ENCODE measurements at regions not wholly inside any gene's neighbourhood (a gene's known extent, or its start where the extent isn't known, plus 50 kb on each side); places are given as distances from the start of the nearest gene placed in this dataset.

DNA sequence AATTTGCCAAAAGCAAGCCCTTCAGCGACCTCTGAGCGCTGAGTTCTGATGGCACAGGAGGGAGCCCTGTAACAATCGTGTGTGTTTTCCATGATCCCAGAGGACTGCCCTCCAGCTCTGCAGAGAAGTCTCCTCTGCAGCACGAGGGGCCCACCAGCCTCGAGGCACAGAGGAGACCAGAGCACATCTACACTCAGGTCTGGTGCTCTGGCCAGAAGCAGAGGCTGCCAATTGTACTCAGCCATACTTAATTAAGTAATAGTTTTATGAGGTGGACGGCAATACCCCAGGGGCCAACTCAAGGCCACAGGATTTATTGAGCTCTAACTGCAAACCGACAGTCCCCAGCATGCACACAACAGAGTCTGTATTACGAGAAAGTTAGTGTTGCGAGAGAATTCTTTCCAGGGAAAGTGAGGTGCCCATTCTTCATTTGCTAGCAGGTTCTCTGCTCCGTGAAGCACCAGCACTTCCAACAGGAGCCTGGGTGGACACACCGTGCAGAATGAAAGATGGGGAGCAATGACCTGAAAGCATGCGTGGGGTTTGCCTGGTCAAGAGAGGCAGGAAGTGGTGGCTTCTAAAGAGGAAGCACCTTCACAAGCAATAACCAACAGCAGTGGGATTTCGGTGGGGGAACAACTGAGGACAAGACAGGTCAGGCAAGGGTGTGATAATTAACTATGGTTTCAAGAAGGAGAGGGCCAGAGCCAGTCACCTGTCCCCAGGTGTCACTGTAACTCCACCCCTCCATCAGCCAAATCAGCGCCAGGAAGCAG lies 92.8 kb upstream of the FOXC1 start:
- Mint-ChIP-seq H3K36me3 (no peaks in the 10 kb centered on the region), H3K27me3 (peaks cover 6% of the 10 kb centered on the region), H3K4me3 (no peak overlapping the region), H3K4me1 (peaks cover 3% of the 10 kb centered on the region), H3K27ac (no peak overlapping the region), H3K9me3 (no peaks in the 10 kb centered on the region)

DNA sequence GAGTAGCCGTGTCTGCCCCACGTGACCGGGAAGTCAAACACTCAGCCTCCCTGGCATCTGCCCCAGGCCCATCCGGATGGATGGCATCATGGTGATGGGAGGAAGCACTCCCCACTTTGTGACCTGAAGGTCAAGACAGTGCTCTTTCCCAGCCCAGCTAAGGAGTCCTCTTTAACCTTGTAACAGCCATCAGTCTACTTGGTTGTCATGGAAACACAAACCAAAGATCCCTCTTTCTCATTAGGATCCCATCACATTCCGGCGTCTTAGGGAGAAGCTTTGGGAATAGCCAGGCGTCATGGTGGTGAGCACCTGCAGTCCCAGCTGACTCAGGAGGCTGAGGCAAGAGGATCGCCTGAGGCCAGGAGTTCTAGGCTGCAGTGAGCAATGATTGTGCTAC lies 90.9 kb upstream of the FOXC1 start:
- peaks cover 7% of the 10 kb centered on the region for H3K4me1 Mint-ChIP-seq
- no peaks in the 10 kb centered on the region for H3K36me3 Mint-ChIP-seq
- H3K27me3 Mint-ChIP-seq = peaks cover 6% of the 10 kb centered on the region
- no peak overlapping the region for H3K4me3 Mint-ChIP-seq
- no peaks in the 10 kb centered on the region for H3K9me3 Mint-ChIP-seq
- no peak overlapping the region for H3K27ac Mint-ChIP-seq

DNA sequence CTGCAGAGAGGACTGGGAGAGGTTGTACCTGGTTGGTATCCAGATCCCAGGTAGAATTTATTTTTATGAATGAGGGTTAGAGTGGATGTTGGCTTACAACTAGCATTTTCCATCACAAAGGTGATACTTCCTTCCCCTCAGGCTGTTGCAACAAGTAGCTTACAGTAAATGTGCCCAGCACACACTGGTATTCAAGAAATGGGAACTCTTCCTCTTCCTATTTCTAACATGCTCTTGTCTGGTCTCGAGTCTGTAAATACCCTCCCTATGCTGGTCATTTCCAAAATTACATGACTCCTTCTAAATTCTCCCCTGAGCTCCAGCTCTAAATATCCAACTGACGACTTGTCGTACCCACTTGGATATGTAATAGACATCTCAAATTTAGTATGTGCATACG lies 90.1 kb upstream of the FOXC1 start:
- Mint-ChIP-seq H3K36me3 (no peaks in the 10 kb centered on the region), H3K27me3 (peaks cover 5% of the 10 kb centered on the region), H3K27ac (no peak overlapping the region), H3K9me3 (no peaks in the 10 kb centered on the region), H3K4me1 (peaks cover 12% of the 10 kb centered on the region), H3K4me3 (no peak overlapping the region)

DNA sequence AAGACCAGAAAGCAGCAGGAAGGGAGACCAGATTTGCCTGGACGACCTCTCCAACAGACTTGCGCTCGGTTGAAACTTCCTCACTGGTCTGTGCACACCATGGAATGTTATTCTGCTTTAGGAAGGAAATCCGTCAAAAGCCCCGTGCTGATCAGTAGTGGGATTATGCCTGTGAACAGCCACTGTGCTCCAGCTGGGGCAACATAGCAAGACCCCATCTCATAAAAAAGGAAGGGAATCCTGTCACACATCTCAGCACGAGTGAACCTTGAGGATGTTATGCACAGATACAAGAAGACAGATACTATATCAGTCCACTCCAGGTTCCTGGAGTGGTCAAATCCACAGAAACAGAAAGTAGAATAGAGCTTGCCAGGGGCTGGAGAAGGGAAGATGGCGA lies 86.9 kb upstream of the FOXC1 start:
- H3K4me3 Mint-ChIP-seq = no peak overlapping the region
- no peaks in the 10 kb centered on the region for H3K9me3 Mint-ChIP-seq
- no peaks in the 10 kb centered on the region for H3K36me3 Mint-ChIP-seq
- no peaks in the 10 kb centered on the region for H3K27me3 Mint-ChIP-seq
- H3K27ac Mint-ChIP-seq = peak overlapping the region; percentile 5
- H3K4me1 Mint-ChIP-seq = peaks cover 37% of the 10 kb centered on the region

DNA sequence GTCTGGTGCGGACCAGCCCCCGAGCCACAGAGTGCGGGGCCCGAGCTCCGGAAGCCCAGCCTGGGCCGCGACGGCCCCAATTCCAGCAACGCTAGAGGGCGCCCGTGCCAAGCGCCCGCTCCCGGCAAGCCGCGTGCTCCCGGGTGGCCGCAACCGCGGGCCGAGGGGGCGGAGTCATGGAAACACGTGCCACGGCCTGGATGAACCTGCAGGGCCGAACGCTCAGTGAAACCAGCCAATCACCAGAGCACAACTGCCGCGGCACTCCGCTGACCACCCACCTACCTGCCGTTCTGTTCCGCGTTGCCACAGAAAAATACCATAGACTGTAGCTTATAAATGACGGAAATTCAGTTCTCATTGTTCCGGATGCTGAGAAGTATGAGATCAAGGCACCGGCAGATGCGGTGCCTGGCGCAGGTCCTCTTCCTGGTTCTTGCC lies 85.7 kb upstream of the FOXC1 start:
- Mint-ChIP-seq H3K9me3 (no peaks in the 10 kb centered on the region), H3K27ac (peak overlapping the region; percentile 77), H3K4me1 (peaks cover 49% of the 10 kb centered on the region), H3K36me3 (no peaks in the 10 kb centered on the region), H3K4me3 (peak overlapping the region; percentile 51), H3K27me3 (no peaks in the 10 kb centered on the region)

DNA sequence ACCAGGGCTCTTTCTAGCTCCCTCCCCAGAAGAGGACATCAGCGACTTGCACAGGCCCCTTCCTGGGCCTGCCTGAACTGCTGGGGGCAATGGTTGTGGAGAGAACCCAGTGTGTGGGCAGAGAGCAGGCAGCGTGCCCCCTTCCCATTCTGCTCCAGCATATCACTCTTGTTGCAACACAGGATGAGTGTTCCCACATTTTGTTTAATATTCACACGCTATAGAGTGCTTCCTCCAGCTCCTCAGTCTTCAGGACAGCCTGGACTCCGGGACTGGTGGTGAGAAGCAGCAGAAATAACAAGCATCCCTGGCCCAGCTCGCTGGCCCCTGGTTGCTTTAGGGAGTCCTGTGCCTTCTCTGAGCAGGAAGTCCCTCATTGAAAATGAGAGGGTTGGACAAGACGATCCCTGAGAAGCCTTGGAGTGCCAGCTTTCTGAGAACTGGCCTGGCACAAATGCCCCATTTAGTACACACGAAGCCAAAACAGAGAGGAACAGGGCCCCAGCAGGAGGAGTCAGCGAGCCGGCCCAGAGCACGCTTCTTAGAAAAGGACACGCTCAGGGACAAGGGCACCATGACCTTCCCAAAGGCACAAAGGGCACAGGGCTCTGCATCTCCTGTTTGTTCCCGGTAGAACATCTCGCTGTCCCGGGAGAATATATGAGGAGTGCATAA lies 84.2 kb upstream of the FOXC1 start:
- Mint-ChIP-seq H3K27me3 (no peaks in the 10 kb centered on the region), H3K9me3 (no peaks in the 10 kb centered on the region), H3K27ac (no peak overlapping the region), H3K4me3 (no peak overlapping the region), H3K4me1 (peaks cover 63% of the 10 kb centered on the region), H3K36me3 (no peaks in the 10 kb centered on the region)

DNA sequence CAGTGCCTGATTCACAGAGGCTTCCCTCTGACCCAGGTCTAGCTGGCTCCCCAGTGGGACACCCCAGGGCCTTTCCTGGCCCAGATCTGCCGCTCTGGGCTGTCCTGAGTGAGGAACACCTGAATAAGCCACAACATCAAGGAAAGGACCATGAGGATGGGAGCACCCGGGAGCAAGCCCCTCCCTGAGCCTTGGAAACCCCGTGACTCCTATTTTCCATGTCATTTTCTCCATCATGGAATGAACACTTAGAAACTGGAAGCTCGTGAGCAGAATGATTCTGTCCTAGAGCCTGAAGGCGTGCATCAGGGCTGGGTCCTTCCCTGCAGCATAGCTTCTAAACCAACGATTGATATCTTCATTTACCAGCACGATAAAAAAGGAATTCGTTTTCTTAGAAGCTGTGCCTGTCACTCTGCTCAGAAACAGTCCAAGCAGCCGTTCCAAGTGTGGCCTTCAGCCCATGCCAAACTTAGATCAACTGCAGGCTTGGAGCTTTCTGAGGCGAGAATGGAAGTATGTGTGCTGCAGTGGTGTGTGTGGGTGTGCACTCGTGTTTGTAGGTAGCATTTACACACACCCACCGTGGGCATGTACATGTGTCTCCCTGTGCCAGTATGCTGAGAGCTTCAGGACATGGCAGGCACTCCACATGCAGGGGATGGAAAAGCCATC lies 83.2 kb upstream of the FOXC1 start:
- no peaks in the 10 kb centered on the region for H3K27me3 Mint-ChIP-seq
- no peaks in the 10 kb centered on the region for H3K9me3 Mint-ChIP-seq
- peaks cover 70% of the 10 kb centered on the region for H3K4me1 Mint-ChIP-seq
- H3K36me3 Mint-ChIP-seq = no peaks in the 10 kb centered on the region
- H3K27ac Mint-ChIP-seq = no peak overlapping the region
- peak overlapping the region; percentile 36 for H3K4me3 Mint-ChIP-seq

DNA sequence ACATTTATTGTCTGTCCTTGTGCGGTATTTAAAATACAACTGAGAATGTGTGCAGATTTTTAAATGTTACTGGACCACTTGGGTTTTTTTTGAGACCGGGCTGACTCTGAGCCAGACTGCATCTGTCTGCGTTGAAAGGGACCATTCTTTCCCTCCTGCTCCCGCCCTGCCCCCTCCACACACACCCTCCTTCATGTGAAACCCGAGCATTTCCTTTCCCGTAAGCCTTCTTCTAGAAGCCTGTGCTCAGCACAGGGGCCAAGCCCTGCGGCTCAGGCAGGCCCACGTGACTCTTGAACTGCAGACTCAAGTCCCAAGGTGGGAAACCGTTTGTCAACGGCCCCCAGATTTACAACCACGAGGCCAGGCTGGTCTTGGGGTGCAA lies 82.7 kb upstream of the FOXC1 start:
- Mint-ChIP-seq H3K27ac (peak overlapping the region; percentile 51), H3K4me3 (no peak overlapping the region), H3K4me1 (peaks cover 73% of the 10 kb centered on the region), H3K27me3 (no peaks in the 10 kb centered on the region), H3K9me3 (no peaks in the 10 kb centered on the region), H3K36me3 (no peaks in the 10 kb centered on the region)

DNA sequence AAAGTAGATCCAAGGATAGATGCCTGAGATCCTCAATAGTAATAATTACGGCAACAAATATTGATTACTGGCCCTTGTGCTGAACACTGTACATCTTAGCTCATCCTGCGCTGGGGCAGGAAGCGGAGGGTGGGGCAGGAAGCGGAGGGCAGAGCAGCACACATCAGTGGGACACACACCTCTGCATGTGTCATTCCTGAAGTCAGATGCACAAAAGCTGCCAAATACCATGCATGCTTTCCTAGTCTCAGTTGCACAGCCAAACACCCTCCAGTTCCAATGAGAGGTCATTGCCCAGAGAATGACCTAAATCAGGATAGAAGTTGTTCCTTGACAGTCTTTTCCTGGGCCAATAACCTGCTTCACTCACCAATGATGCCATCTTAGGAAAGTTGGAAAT lies 74.4 kb upstream of the FOXC1 start:
- no peaks in the 10 kb centered on the region for H3K27me3 Mint-ChIP-seq
- H3K36me3 Mint-ChIP-seq = no peaks in the 10 kb centered on the region
- peaks cover 24% of the 10 kb centered on the region for H3K4me1 Mint-ChIP-seq
- H3K9me3 Mint-ChIP-seq = no peaks in the 10 kb centered on the region
- H3K27ac Mint-ChIP-seq = peak overlapping the region; percentile 43
- H3K4me3 Mint-ChIP-seq = peak overlapping the region; percentile 55

DNA sequence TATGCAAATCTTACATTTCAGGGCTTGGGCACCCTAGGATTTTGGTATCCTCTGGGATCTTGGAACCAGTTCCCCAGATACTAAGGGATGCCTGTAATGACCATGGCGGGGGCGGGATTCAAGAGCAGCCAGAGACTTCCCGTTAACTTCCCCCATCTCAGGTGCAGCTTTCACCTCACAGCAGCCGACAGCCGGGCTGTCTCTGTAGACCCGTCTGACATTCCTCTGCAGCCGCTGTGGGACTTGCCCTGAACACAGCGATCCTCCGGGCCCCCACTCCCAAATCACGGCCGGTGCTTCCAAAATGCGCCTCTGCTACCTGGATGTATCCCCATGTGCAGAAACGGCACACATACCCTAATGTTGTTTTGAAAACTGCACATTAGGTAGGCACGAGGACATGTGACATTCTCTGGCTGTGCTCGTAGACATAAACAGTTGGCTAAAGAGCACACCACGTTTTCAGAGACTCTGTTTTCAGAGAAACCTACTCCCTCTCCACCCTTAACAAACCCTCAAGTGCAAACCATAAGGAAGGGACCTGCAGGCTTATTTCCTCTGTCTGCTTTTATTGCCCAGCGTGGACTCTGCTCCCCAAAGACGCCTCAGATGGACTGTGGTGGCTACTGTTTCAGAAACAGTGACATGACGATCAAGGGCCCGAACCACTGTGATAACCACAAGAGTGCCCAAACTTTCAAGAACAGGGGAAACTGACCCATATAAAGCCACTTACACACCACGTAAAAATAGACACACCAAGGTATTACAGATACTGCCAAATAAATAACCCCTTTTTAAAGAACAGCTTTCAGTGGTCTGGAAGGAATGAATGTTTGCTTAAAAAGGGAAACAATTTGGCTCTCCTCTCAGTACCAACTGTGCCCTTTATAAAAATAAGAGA lies 72.9 kb upstream of the FOXC1 start:
- Mint-ChIP-seq H3K4me1 (peaks cover 12% of the 10 kb centered on the region), H3K4me3 (no peak overlapping the region), H3K36me3 (no peaks in the 10 kb centered on the region), H3K27ac (peak overlapping the region; percentile 52), H3K9me3 (no peaks in the 10 kb centered on the region), H3K27me3 (no peaks in the 10 kb centered on the region)

DNA sequence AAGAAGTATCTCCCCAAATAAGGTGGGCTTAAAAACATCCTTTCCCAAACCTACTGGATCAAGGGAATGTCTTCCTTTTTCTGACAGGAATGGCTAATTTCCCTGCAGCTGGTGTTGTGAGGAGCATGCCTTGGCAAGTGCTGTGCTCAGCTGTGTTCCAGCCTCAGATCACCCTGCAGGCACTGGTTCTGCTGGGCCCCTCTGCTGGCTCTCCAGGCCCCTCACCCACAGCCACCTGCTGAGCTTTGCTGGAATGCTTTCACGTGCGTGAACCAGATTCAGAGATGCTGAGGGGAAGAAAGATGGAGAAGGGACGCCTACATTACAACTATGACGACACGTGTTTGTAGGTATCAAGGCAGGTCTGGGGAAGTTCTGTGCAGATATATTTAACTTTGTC lies 71.3 kb upstream of the FOXC1 start:
- Mint-ChIP-seq H3K9me3 (peaks cover 3% of the 10 kb centered on the region), H3K36me3 (peaks cover 3% of the 10 kb centered on the region), H3K27ac (no peak overlapping the region), H3K27me3 (no peaks in the 10 kb centered on the region), H3K4me3 (no peak overlapping the region), H3K4me1 (peaks cover 12% of the 10 kb centered on the region)

DNA sequence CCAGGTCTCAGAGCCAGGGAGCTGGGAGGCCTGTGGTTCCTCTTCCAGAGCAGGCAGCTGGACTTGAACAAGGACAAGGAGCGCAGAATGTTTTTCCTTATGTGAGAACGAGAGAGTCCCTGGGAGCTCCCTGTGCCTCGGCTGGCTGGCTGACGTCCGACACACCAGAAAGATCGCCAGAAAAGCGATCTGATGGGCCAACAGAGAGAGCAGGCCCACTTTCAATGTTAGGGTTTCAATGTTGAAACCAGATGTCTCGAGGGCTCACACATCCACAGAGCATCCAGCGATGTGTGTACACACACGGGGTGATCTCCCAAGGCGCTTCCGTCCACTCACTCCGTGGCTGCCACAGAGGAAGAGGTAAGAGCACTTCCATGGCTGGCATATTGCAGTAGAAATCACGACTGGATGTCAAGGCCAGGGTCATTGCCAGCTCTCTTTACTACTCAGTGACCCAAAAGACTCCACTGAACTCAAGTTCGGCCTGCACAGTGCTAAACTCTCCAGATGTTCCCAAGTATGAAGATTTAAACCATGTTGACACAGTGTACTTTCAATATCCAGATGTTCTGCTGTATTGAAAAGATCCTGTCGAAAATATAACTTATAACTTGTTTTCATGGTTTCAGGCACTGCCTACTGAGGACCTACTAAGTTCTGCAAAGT lies 70.8 kb upstream of the FOXC1 start:
- Mint-ChIP-seq H3K27me3 (no peaks in the 10 kb centered on the region), H3K27ac (no peak overlapping the region), H3K4me3 (no peak overlapping the region), H3K4me1 (peaks cover 12% of the 10 kb centered on the region), H3K9me3 (peaks cover 8% of the 10 kb centered on the region), H3K36me3 (peaks cover 4% of the 10 kb centered on the region)

DNA sequence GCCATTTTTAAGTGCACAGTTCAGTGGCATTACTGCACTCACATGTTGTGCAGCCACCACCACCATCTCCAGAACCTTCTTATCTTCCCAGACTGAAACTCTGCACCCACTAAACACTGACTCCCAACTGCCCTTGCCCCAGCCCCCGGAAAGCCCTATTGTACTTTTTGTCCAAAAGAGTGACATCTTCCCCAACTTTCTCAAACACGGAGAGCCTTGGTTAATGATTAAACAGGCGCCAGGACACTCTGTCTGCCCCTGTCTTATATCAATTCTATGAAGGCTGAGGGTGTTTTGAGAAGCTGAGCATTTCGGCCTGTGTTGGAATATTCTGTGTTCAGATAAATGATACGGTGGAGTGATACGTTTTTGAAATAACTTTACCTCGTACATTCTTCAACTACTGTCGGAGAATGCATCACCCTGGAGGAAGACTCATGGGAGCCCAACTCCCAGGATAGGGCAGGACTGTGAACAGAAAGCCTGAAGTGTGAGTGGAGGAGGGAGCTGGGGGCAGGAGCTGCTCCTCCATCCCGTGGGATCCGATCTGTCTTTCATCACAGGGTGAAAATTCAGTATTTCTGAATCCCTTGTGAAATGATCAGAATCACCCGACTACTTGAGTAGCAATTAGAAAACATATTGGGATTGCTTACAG lies 68.7 kb upstream of the FOXC1 start:
- no peak overlapping the region for H3K4me3 Mint-ChIP-seq
- H3K27ac Mint-ChIP-seq = no peak overlapping the region
- peaks cover 11% of the 10 kb centered on the region for H3K9me3 Mint-ChIP-seq
- H3K4me1 Mint-ChIP-seq = peaks cover 12% of the 10 kb centered on the region
- peaks cover 4% of the 10 kb centered on the region for H3K36me3 Mint-ChIP-seq
- no peaks in the 10 kb centered on the region for H3K27me3 Mint-ChIP-seq

DNA sequence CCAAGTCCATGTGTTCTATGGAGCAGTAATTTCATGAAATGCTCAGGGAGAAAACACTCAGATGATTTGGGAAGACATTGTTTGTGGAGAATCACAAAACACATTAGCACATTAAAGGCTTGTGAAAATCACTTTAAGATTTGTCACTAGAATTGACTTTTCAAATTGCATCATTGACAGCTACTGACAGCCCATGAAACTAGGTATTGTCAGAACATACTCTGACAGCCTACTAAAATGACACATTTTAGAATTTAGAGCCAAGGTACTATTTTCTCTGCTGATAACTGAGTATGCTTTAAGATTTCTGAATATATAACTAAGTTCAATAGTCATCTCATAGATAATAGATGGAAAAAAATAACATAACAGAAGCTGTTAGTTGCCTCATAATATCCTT lies 67.4 kb upstream of the FOXC1 start:
- peaks cover 4% of the 10 kb centered on the region for H3K36me3 Mint-ChIP-seq

More for the DNA sequence above, 67.4 kb upstream of the FOXC1 start:
- no peak overlapping the region for H3K4me3 Mint-ChIP-seq
- H3K4me1 Mint-ChIP-seq = peaks cover 1% of the 10 kb centered on the region
- H3K27ac Mint-ChIP-seq = no peak overlapping the region
- H3K27me3 Mint-ChIP-seq = no peaks in the 10 kb centered on the region
- peaks cover 11% of the 10 kb centered on the region for H3K9me3 Mint-ChIP-seq

All from activated naive CD4-positive, alpha-beta T cell treated with anti-CD3 and anti-CD28 coated beads, Interleukin-2, amount 50 U/mL, for 24 hours (primary cell).